HepG2 (cell line): ENCODE measurements at regions not wholly inside any gene's neighbourhood (a gene's known extent, or its start where the extent isn't known, plus 50 kb on each side); places are given as distances from the start of the nearest gene placed in this dataset.
A peak's percentile ranks its signal among the peaks of the same experiment; 100 is the strongest.

Experiments
- ATAC-seq: fragments of 200-7000 bp; cut with Tn5 transposase; 3 replicates; pipeline ENCODE4 v1.9.1; 2020; ENCODE audit warnings: mild to moderate bottlenecking, moderate library complexity
- BruUV-seq: library from RNA; stranded (reverse); fragments of 400-500 nt; replicated peaks from 2 replicates; lab custom pipeline; 2021; lab: Mats Ljungman, UMichigan
- CTCF ChIA-PET: fragments of 300-600 bp; formaldehyde crosslinking; extraction: SDS; loops from one replicate; lab custom pipeline; 2021; ENCODE audit warnings: low total read pairs, inconsistent platforms, low intra/inter-chr PET ratio; lab: Yijun Ruan, JAX
- POLR2A ChIA-PET: fragments of 350-600 bp; sonication (Branson Sonifier 250); formaldehyde crosslinking; loops from one replicate; lab custom pipeline; 2020; ENCODE audit warnings: antibody characterized with exemption, inconsistent platforms; lab: Yijun Ruan, JAX
- DNase-seq: peaks from one replicate; pipeline ENCODE4 v3.0.0-alpha.2; 2015; ENCODE audit warnings: low spot score
- FAIRE-seq: peaks from 3 replicates; lab custom pipeline; 2011; peaks lifted over from hg19 to GRCh38; lab: Jason Lieb, UNC
- H2AFZ ChIP-seq: one replicate; pipeline ENCODE4 v1.6.1; 2011; ENCODE audit warnings: low read length, inconsistent platforms
- H3K27ac ChIP-seq: fragments of 300-600 bp; 3 replicates; pipeline ENCODE4 v1.8.0; 2011; ENCODE audit warnings: mixed run types, mild to moderate bottlenecking, mixed read lengths, low read length, inconsistent platforms; ENCODE audit not compliant: insufficient read depth; ENCODE audit errors: extremely low read length
- H3K27me3 ChIP-seq, 2 experiments: fragments of 200-600 bp in 1 of 2; 2 replicates in 1 of 2; 3 replicates in 1 of 2; pipeline versions ENCODE4 v1.6.0 to v1.8.0; 2011; ENCODE audit warnings: low read length in 2 of 2, mild to moderate bottlenecking in 2 of 2, moderate library complexity in 2 of 2, inconsistent platforms in 1 of 2; ENCODE audit not compliant: insufficient read depth in 2 of 2, control insufficient read depth in 1 of 2
- H3K36me3 ChIP-seq, 2 experiments: fragments of 200-600 bp in 1 of 2; replicated peaks in 1 of 2; 2 replicates in 1 of 2; 3 replicates in 1 of 2; pipeline versions ENCODE4 v1.5.1 to v1.8.0; 2011; ENCODE audit warnings: low read length in 2 of 2, inconsistent platforms in 1 of 2; ENCODE audit not compliant: insufficient read depth in 2 of 2, control insufficient read depth in 1 of 2
- H3K4me1 ChIP-seq: 2 replicates; pipeline ENCODE4 v1.5.1; 2012; ENCODE audit warnings: low read length, inconsistent platforms; ENCODE audit not compliant: insufficient read depth
- H3K4me2 ChIP-seq: 2 replicates; pipeline ENCODE4 v1.6.0; 2011; ENCODE audit warnings: low read depth, low read length, inconsistent platforms
- H3K4me3 ChIP-seq, 3 experiments: fragments of 200-600 bp in 1 of 3; sonication (generic), shearing (Covaris generic) in 1 of 3; replicated peaks in 1 of 3; 2 replicates each; pipeline ENCODE4 v1.5.1; 2011 to 2016; ENCODE audit warnings: low read length in 3 of 3, inconsistent platforms in 2 of 3, low read depth in 2 of 3, mild to moderate bottlenecking in 2 of 3, control low read depth in 1 of 3, mixed read lengths in 1 of 3; ENCODE audit not compliant: insufficient read depth in 1 of 3
- H3K79me2 ChIP-seq: one replicate; pipeline ENCODE4 v1.6.1; 2011; ENCODE audit warnings: low read length, inconsistent platforms; ENCODE audit not compliant: insufficient read depth
- H3K9ac ChIP-seq: 2 replicates; pipeline ENCODE4 v1.6.0; 2011; ENCODE audit warnings: mild to moderate bottlenecking, low read depth, low read length, inconsistent platforms; ENCODE audit not compliant: insufficient read depth
- H3K9me3 ChIP-seq: 2 replicates; pipeline ENCODE4 v1.5.1; 2012; ENCODE audit warnings: mild to moderate bottlenecking, low read length
- H4K20me1 ChIP-seq: 2 replicates; pipeline ENCODE4 v1.6.0; 2011; ENCODE audit warnings: inconsistent platforms, mild to moderate bottlenecking, low read length, moderate library complexity; ENCODE audit not compliant: insufficient read depth
- FOSL2 ChIP-seq: sonication (generic); formaldehyde crosslinking; IDR thresholded peaks from 2 replicates; pipeline ENCODE4 v1.4.0; 2020; ENCODE audit warnings: missing genetic modification reagents
- MAFF ChIP-seq: IDR thresholded peaks from 2 replicates; pipeline ENCODE4 v1.6.1; 2011; ENCODE audit warnings: low read depth, low read length, improper control_type of control experiment
- MAFK ChIP-seq, 2 experiments: IDR thresholded peaks in 1 of 2; conservative IDR thresholded peaks in 1 of 2; 2 replicates each; pipeline ENCODE4 v1.6.1; 2011; ENCODE audit warnings: improper control_type of control experiment in 2 of 2, low read length in 2 of 2
- MED13 ChIP-seq: sonication (generic); formaldehyde crosslinking; IDR thresholded peaks from 2 replicates; pipeline ENCODE4 v1.5.0; 2020; ENCODE audit warnings: missing genetic modification reagents
- TCF7 ChIP-seq: sonication (generic); IDR thresholded peaks from 2 replicates; pipeline ENCODE4 v1.6.1; 2016; ENCODE audit warnings: antibody characterized with exemption, low read depth
- ZNF557 ChIP-seq: sonication (generic); formaldehyde crosslinking; IDR thresholded peaks from 2 replicates; pipeline ENCODE4 v1.4.0; 2020; ENCODE audit warnings: missing genetic modification reagents
- WGBS: methylation state at CpG from one replicate; pipeline ENCODE4 v1.1.6; 2017; ENCODE audit warnings: low lambda C conversion rate; 5-methylcytosine and 5-hydroxymethylcytosine counted together
- in situ Hi-C: cut with HindIII; loops from 2 replicates; pipeline ENCODE4 v1.10.0; 2017; ENCODE audit warnings: low pct_unique_long_range_greater_than_20kb; ENCODE audit not compliant: extremely low pct_ligation_motif_present
- intact Hi-C: fragments of 100-400 bp; cut with micrococcal nuclease; formaldehyde crosslinking; loops from one replicate; pipeline ENCODE4 v1.10.0; 2022; ENCODE audit not compliant: unreplicated experiment

GRCh38 chr18:38768504-38768903 lies 1202.9 kb upstream of the CELF4 start:
- BruUV-seq: no TSS peak
- POLR2A ChIA-PET: no interaction called here
- ATAC-seq: no peak
- Histone ChIP-seq H3K9me3 (peaks cover 12% of the 10 kb centered on the region; the same call in 1 of the 2 replicates), H3K4me2 (no peak overlapping the region), H3K4me3 (no peak overlapping the region), H3K79me2 (no peaks in the 10 kb centered on the region), H3K36me3 (no peaks in the 10 kb centered on the region), H3K9ac (no peak overlapping the region), H3K27me3 (no peaks in the 10 kb centered on the region), H3K27ac (no peak overlapping the region), H3K4me1 (no peaks in the 10 kb centered on the region), H4K20me1 (no peaks in the 10 kb centered on the region), H2AFZ (no peak overlapping the region)
- no peak for DNase-seq
- no peak for FAIRE-seq
- TF ChIP-seq ZNF557 (CRISPR knock-in tag) (no peak), MAFK (conservative IDR thresholded peaks at IDR 0.05 in 1 of 2, IDR thresholded peaks at IDR 0.05 in 1 of 2; ENCODE audit: low read length in 2 of 2) (peak in 1 of 2 experiments; percentile 70; a peak in 3 of 4 replicates), MAFF (peak; percentile 58)
- 4% methylated on average over 1 of the region's 1 CpG for WGBS
- CTCF ChIA-PET: no interaction called here
- intact Hi-C loops: no loop called here
- in situ Hi-C loops: no loop called here

GRCh38 chr18:38759457-38759856 lies 1193.9 kb upstream of the CELF4 start:
- DNase-seq: no peak
- H3K27me3 ChIP-seq: no peaks in the 10 kb centered on the region
- H3K79me2 ChIP-seq: no peaks in the 10 kb centered on the region
- 3% methylated on average over 1 of the region's 1 CpG for WGBS
- CTCF ChIA-PET: no interaction called here
- H3K36me3 ChIP-seq: no peaks in the 10 kb centered on the region
- intact Hi-C loops (no loop called here), in situ Hi-C loops (no loop called here)
- POLR2A ChIA-PET: no interaction called here
- BruUV-seq: no TSS peak
- FAIRE-seq: no peak
- no peak overlapping the region for H3K27ac ChIP-seq
- no peaks in the 10 kb centered on the region for H3K9me3 ChIP-seq
- no peak overlapping the region for H3K9ac ChIP-seq
- H3K4me1 ChIP-seq: no peaks in the 10 kb centered on the region
- H4K20me1 ChIP-seq: no peaks in the 10 kb centered on the region
- H2AFZ ChIP-seq: no peak overlapping the region
- no peak for TF ChIP-seq MED13
- no peak for TF ChIP-seq TCF7
- no peak for TF ChIP-seq FOSL2 (CRISPR knock-in tag)
- ATAC-seq: no peak
- H3K4me3 ChIP-seq: no peak overlapping the region
- no peak overlapping the region for H3K4me2 ChIP-seq
